GM12873 (cell line): ENCODE measurements at regions not wholly inside any gene's neighbourhood (a gene's known extent, or its start where the extent isn't known, plus 50 kb on each side); places are given as distances from the start of the nearest gene placed in this dataset.

ENCODE experiments used
- CTCF ChIP-seq: IDR thresholded peaks from 2 replicates; pipeline ENCODE4 v1.5.1; 2012; ENCODE audit warnings: low read depth, mild to moderate bottlenecking, moderate library complexity, low read length, control low read depth; ENCODE audit not compliant: insufficient read depth; ENCODE audit errors: missing control alignments

DNA sequence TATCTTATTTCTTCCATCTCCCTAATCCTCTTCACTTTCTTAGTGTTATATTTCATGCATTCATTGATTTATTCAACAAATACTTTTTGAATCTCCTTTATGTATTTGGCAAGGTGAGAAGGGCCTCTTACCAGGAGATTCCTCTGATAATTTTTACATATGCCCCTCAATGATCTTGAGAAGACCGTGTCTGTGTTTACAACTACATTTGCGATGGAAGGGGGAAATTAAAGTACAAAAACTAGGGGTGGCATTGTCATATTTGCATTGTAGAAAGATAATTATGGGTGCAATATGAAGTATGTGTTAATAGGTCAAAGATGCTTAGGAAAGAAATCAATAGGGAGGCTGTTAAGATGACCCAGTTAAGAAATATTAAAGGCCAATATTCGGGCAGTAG lies 1108.4 kb upstream of the MIR17HG start:
- TF ChIP-seq CTCF = no peak

DNA sequence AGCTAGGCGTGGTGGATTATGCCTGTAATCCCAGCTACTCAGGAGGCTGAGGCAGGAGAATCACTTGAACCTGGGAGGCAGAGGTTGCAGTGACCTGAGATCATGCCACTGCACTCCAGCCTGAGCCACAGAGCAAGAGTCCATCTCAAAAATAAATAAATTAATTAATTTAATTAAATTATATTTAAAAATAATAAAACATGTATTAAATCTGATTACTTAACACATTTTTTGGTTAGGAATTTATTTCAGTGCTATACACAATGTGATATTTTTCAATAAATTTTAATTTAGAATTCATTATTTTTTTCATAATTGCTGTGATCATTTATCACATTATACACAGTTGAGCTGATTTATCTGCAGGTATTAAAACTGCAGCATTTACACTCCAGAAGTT lies 1101.5 kb upstream of the MIR17HG start:
- no peak for TF ChIP-seq CTCF

DNA sequence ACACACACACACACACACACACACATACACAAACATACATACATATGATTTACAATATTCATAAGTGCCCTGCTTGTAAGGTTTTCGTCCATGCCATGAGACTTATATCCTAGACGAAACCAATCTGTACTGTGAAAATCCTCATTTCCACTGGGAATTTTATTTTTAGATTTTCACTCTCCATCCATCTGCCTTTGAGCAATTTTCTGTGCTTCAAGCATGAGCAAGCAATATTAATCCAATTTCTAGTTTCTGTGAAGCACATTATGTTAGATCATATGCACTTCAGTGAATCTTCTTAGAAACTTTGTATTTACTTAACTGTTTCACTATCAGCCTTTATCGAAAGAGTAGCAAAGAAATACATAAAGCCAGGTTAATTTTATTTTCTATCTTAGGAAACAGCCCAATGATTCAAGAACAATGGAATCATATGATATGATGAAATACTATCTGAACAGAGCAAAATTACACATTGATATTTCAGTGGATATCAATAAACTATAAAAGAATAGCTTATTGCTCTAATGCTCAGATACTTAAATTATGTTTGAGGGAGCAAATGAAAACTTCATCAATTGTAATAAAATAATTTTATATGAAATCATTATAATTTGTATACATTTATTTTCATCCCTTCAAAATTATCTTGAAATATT lies 1100.7 kb upstream of the MIR17HG start:
- no peak for TF ChIP-seq CTCF

DNA sequence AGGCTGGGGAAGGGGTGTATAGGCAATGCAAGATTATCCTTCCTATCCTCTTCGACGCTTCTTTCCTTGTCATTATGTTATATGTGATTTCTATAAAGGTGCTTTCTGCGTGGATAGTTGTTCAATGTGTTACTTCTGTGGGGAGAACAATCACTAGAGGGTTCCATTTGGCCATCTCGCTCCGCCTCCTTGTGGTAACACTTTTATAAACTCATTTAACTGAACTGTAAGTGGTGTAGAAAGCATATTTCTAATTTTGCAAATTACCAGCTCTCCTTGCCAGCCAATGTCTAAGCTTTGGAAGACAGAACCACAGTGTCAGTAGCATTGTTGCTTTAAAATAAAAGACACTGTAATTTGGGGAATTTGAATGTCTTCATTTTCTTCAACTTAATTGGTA lies 1093.7 kb upstream of the MIR17HG start:
- no peak for TF ChIP-seq CTCF

DNA sequence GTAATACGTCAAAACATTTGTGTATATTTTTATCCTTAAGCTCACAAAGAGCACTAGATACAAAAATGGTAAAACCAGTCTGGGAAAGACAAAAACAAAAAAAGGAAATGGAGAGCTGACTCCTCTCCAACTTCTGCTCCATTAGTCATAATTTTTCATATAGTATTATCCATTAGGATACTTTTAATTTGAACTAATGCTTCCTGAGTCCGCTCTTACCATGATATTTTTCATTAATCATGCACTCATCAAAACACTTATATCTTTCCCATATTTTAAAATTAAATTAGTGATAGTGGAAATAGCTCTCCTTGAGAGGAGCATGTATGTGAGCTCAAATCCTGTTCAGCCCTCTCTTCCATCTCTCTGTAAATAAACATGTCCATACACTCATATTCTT lies 1093.0 kb upstream of the MIR17HG start:
- TF ChIP-seq CTCF = no peak

DNA sequence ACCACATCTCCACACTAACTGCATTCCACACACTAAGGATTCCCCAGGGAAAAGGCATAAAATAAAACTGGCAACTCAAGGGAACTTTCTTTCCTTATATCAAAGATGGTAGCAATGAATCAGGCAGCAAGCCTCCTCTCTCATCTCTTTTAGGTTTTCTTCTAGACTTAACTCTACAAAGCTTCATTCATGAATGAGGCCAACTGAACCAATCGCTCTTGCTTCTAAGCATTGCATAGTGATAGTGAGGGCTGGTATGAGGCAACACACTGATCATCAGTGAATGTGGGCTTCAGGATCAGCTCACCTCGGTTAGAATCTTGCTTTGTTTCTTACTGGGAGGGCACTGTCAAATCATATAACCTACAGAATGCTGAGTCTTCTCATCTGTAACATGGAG lies 1090.7 kb upstream of the MIR17HG start:
- no peak for TF ChIP-seq CTCF

DNA sequence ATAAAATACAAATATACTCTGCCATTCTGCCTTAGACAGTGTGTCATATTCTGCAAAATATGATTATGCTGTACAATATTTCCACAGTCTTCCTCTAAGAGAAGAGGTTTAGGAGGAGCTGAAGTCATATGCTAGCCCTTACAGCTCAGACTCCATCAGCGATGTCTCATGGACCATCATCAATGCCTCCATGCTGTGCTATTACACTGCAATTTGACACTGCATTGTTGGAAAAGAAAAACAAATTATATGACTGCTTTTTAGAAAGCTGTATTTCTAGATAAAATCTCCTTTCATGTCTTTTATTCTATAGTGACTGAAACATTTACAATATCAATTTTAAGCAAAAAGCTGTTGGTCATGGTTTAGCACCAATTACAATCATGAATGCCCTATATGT lies 1089.4 kb upstream of the MIR17HG start:
- TF ChIP-seq CTCF = no peak

- no peak for TF ChIP-seq CTCF
Measured at GRCh38 chr13:90261343-90261742, 1086.1 kb upstream of the MIR17HG start.
